ENCODE measurements at regions not wholly inside any gene's neighbourhood (a gene's known extent, or its start where the extent isn't known, plus 50 kb on each side); places are given as distances from the start of the nearest gene placed in this dataset.

DNA sequence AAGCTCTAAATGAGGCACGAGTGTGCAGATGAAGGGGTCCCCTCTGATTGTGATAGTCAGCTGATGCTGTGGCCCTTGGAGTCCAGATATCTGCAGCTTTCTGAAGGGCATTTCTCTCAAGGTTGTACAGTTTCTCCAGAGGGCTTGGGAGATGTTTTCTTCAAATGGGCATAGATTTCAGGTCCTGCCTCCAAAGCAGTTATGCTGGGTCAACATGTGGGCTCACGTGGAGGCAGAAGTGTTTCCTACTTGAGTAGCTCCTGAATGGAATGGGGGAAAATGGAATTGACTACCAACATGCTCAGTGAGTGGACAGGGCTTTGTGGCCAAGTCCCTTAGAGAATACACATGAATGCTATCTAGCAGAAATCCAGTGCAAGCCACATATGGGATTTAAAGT lies 360.7 kb downstream of the SAMD5 start:
- Histone ChIP-seq H3K36me3 (ENCODE audit: control insufficient read depth, insufficient read depth, low read length) (no peaks in the 10 kb centered on the region), H2BK20ac (ENCODE audit: low read depth, low read length) (no peak overlapping the region), H3K56ac (ENCODE audit: extremely low read depth, insufficient read depth, low read length) (no peak overlapping the region), H2AFZ (replicated peaks; ENCODE audit: low read length, poor library complexity) (no peak overlapping the region), H2BK5ac (ENCODE audit: low read depth, low read length, poor library complexity, severe bottlenecking) (no peak overlapping the region), H3K9me3 (ENCODE audit: control insufficient read depth, insufficient read depth, low read length) (no peaks in the 10 kb centered on the region), H4K8ac (ENCODE audit: low read depth in 2 of 2, low read length in 2 of 2) (no peak overlapping the region), H3K14ac (replicated peaks; ENCODE audit: low read depth, low read length) (no peak overlapping the region), H2BK120ac (ENCODE audit: low read depth, low read length) (no peak overlapping the region), H4K20me1 (ENCODE audit: insufficient read depth, low read length) (no peaks in the 10 kb centered on the region), H3K9ac (ENCODE audit: low read depth, low read length) (no peak overlapping the region), H3K4me1 (ENCODE audit: control insufficient read depth, insufficient read depth, low read length) (peaks cover 2% of the 10 kb centered on the region; the same call in 1 of the 2 replicates), H3K23ac (ENCODE audit: low read depth, low read length) (no peak overlapping the region), H2AK9ac (replicated peaks; ENCODE audit: low read depth, low read length, poor library complexity) (no peak overlapping the region), H3K4me3 (ENCODE audit: insufficient read depth, low read depth, low read length) (no peak overlapping the region), H3K9me1 (ENCODE audit: insufficient read depth, low read length) (peaks cover 3% of the 10 kb centered on the region; the same call in 1 of the 2 replicates), H4K91ac (ENCODE audit: insufficient read depth, low read depth, low read length) (no peak overlapping the region), H4K5ac (ENCODE audit: low read depth, low read length) (no peak overlapping the region), H3K18ac (ENCODE audit: low read depth, low read length) (no peak overlapping the region), H2AK5ac (ENCODE audit: low read depth, low read length) (no peak overlapping the region), H3K79me1 (ENCODE audit: low read depth in 1 of 2, low read length in 2 of 2) (no peaks in the 10 kb centered on the region), H3K4ac (ENCODE audit: low read depth, low read length) (no peak overlapping the region), H3K27ac (ENCODE audit: insufficient read depth, low read length) (no peak overlapping the region), H2BK15ac (ENCODE audit: low read depth, low read length) (no peak overlapping the region), H3K4me2 (ENCODE audit: low read depth, low read length) (peak overlapping the region; percentile 38; the same call in 1 of the 2 replicates), H3K27me3 (ENCODE audit: control insufficient read depth, insufficient read depth, low read length) (no peaks in the 10 kb centered on the region)
- ATAC-seq (ENCODE audit: low read depth) (no peak), DNase-seq (no peak)
- POLR2A ChIA-PET (ENCODE audit: unreplicated experiment): no interaction called here
- TF ChIP-seq RAD21 (IDR thresholded peaks at IDR 0.05; ENCODE audit: low read length) (no peak), NFE2L2 (IDR thresholded peaks at IDR 0.05; ENCODE audit: low read depth, low read length) (no peak), CHD1 (IDR thresholded peaks at IDR 0.05; ENCODE audit: low read depth, low read length) (no peak), MAZ (IDR thresholded peaks at IDR 0.05; ENCODE audit: borderline replicate concordance, low read depth, low read length) (no peak), POLR2A (IDR thresholded peaks at IDR 0.05; ENCODE audit: low read depth, low read length) (no peak), BHLHE40 (IDR thresholded peaks at IDR 0.05; ENCODE audit: low read depth, low read length) (no peak)
- WGBS, 2 experiments (ENCODE audit: extremely low coverage in 2 of 2, insufficient read length in 1 of 2): no CpG with 5 or more reads among the region's 2 CpGs
- intact Hi-C loops (cut with micrococcal nuclease) (no loop called here), in situ Hi-C loops (cut with MboI; ENCODE audit: low sequenced_read_pairs) (no loop called here), dilution Hi-C loops (cut with HindIII; ENCODE audit: low sequenced_read_pairs, unreplicated experiment) (no loop called here)
- no TSS peak for BruUV-seq (replicated peaks)
- CTCF ChIA-PET: no interaction called here

All from IMR-90 (cell line).